Testis (tissue), 2 donors: ENCODE measurements at regions not wholly inside any gene's neighbourhood (a gene's known extent, or its start where the extent isn't known, plus 50 kb on each side); places are given as distances from the start of the nearest gene placed in this dataset.

ENCODE experiments used
- POLR2A ChIP-seq: fragments of 450-650 bp; IDR thresholded peaks from one replicate; pipeline ENCODE4 v1.6.1; 2017; ENCODE audit warnings: antibody characterized with exemption, mild to moderate bottlenecking, moderate library complexity
- TF ChIP-seq, protein P1 (sequence below), 3 experiments: fragments of 450-650 bp in 2 of 3; fragments of 200-600 bp in 1 of 3; sonication (generic) in 1 of 3; IDR thresholded peaks; one replicate each; pipeline ENCODE4 v1.5.1; 2016 to 2019; ENCODE audit warnings: antibody characterized with exemption in 3 of 3, mild to moderate bottlenecking in 2 of 3, moderate library complexity in 1 of 3

- TF ChIP-seq, protein P1, sequence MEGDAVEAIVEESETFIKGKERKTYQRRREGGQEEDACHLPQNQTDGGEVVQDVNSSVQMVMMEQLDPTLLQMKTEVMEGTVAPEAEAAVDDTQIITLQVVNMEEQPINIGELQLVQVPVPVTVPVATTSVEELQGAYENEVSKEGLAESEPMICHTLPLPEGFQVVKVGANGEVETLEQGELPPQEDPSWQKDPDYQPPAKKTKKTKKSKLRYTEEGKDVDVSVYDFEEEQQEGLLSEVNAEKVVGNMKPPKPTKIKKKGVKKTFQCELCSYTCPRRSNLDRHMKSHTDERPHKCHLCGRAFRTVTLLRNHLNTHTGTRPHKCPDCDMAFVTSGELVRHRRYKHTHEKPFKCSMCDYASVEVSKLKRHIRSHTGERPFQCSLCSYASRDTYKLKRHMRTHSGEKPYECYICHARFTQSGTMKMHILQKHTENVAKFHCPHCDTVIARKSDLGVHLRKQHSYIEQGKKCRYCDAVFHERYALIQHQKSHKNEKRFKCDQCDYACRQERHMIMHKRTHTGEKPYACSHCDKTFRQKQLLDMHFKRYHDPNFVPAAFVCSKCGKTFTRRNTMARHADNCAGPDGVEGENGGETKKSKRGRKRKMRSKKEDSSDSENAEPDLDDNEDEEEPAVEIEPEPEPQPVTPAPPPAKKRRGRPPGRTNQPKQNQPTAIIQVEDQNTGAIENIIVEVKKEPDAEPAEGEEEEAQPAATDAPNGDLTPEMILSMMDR (IDR thresholded peaks at IDR 0.05), result no peak
- TF ChIP-seq POLR2A, result no peak
Measured at GRCh38 chr11:95655536-95655935, 134.0 kb downstream of the FAM76B start.
